K562 (cell line): ENCODE measurements at regions not wholly inside any gene's neighbourhood (a gene's known extent, or its start where the extent isn't known, plus 50 kb on each side); places are given as distances from the start of the nearest gene placed in this dataset.

Source experiments
- ATAC-seq: fragments of 200-7000 bp; cut with Tn5 transposase; 3 replicates; pipeline ENCODE4 v1.9.1; 2020; ENCODE audit warnings: moderate library complexity
- BruUV-seq: library from RNA; stranded (reverse); fragments of 400-500 nt; replicated peaks from 2 replicates; lab custom pipeline; 2021; lab: Mats Ljungman, UMichigan
- CTCF ChIA-PET: fragments of 300-600 bp; formaldehyde crosslinking; extraction: SDS; loops from one replicate; lab custom pipeline; 2021; ENCODE audit warnings: low intra/inter-chr PET ratio; lab: Yijun Ruan, JAX
- POLR2A ChIA-PET: fragments of 300-600, 350-650 bp; sonication (Branson Sonifier 250); formaldehyde crosslinking; extraction: SDS; loops from one replicate; lab custom pipeline; 2021; ENCODE audit warnings: antibody characterized with exemption, inconsistent platforms; lab: Yijun Ruan, JAX
- DNase-seq, 4 experiments: peaks; one replicate each; pipeline versions ENCODE4 v3.0.0 to v3.0.0-alpha.2; 2011 to 2018; ENCODE audit warnings: low spot score in 3 of 4, mixed read lengths in 3 of 4; ENCODE audit errors: extremely low read depth in 1 of 4
- FAIRE-seq: peaks from 2 replicates; lab custom pipeline; 2011; peaks lifted over from hg19 to GRCh38; lab: Jason Lieb, UNC
- H2AFZ ChIP-seq: 2 replicates; pipeline ENCODE4 v1.6.0; 2011; ENCODE audit warnings: low read depth, low read length, control low read depth, inconsistent platforms
- H3K27ac ChIP-seq: fragments of 200-600 bp; 3 replicates; pipeline ENCODE4 v1.8.0; 2011; ENCODE audit warnings: low read depth, mild to moderate bottlenecking, control low read depth, inconsistent platforms, low read length, moderate library complexity, mixed read lengths; ENCODE audit errors: extremely low read depth
- H3K27me3 ChIP-seq, 2 experiments: fragments of 300-600 bp in 1 of 2; 2 replicates in 1 of 2; 3 replicates in 1 of 2; pipeline versions ENCODE4 v1.6.0 to v1.8.0; 2011; ENCODE audit warnings: inconsistent platforms in 2 of 2, low read length in 2 of 2, mild to moderate bottlenecking in 1 of 2, mixed read lengths in 1 of 2, moderate library complexity in 1 of 2; ENCODE audit not compliant: control insufficient read depth in 2 of 2, insufficient read depth in 2 of 2
- H3K36me3 ChIP-seq: fragments of 300-600 bp; 3 replicates; pipeline ENCODE4 v1.8.0; 2011; ENCODE audit warnings: mild to moderate bottlenecking, low read length, inconsistent platforms; ENCODE audit not compliant: control insufficient read depth, insufficient read depth
- H3K4me1 ChIP-seq, 2 experiments: fragments of 200-600 bp in 1 of 2; replicated peaks in 1 of 2; 2 replicates in 1 of 2; 3 replicates in 1 of 2; pipeline versions ENCODE4 v1.5.1 to v1.8.0; 2011; ENCODE audit warnings: inconsistent platforms in 2 of 2, low read length in 2 of 2, mild to moderate bottlenecking in 1 of 2, mixed read lengths in 1 of 2, moderate library complexity in 1 of 2; ENCODE audit not compliant: control insufficient read depth in 2 of 2, insufficient read depth in 2 of 2
- H3K4me2 ChIP-seq: 2 replicates; pipeline ENCODE4 v1.6.1; 2011; ENCODE audit warnings: low read length, control low read depth, inconsistent platforms, mixed read lengths; ENCODE audit not compliant: insufficient read depth
- H3K4me3 ChIP-seq: fragments of 200-600 bp; sonication (generic), shearing (Covaris generic); 2 replicates; pipeline ENCODE4 v1.5.1; 2016; ENCODE audit warnings: control low read depth, inconsistent platforms
- H3K79me2 ChIP-seq: fragments of 200-600 bp; 3 replicates; pipeline ENCODE4 v1.8.0; 2011; ENCODE audit warnings: low read length, inconsistent platforms; ENCODE audit not compliant: control insufficient read depth, insufficient read depth
- H3K9ac ChIP-seq, 2 experiments: 2 replicates each; pipeline versions ENCODE4 v1.6.0 to v1.6.1; 2011; ENCODE audit warnings: low read depth in 2 of 2, low read length in 2 of 2, control low read depth in 1 of 2, inconsistent platforms in 1 of 2, mild to moderate bottlenecking in 1 of 2, mixed read lengths in 1 of 2; ENCODE audit not compliant: insufficient read depth in 1 of 2
- H3K9me1 ChIP-seq: one replicate; pipeline ENCODE4 v1.6.0; 2011; ENCODE audit warnings: inconsistent platforms, mild to moderate bottlenecking, low read length, moderate library complexity; ENCODE audit not compliant: control insufficient read depth, insufficient read depth
- H3K9me3 ChIP-seq: replicated peaks from 2 replicates; pipeline ENCODE4 v1.5.1; 2011; ENCODE audit warnings: low read depth, low read length, inconsistent platforms; ENCODE audit not compliant: control insufficient read depth, insufficient read depth
- H4K20me1 ChIP-seq: replicated peaks from 2 replicates; pipeline ENCODE4 v1.6.1; 2011; ENCODE audit warnings: low read length, inconsistent platforms, mixed read lengths; ENCODE audit not compliant: control insufficient read depth, insufficient read depth
- CC2D1A ChIP-seq: fragments of 450-650 bp; IDR thresholded peaks from 2 replicates; pipeline ENCODE4 v1.6.1; 2017; ENCODE audit warnings: mild to moderate bottlenecking
- EHMT2 ChIP-seq: fragments of 450-650 bp; IDR thresholded peaks from 2 replicates; pipeline ENCODE4 v1.6.1; 2018; ENCODE audit warnings: antibody characterized with exemption
- ERF ChIP-seq: fragments of 450-650 bp; formaldehyde crosslinking; IDR thresholded peaks from 2 replicates; pipeline ENCODE4 v1.4.0; 2020; ENCODE audit warnings: mild to moderate bottlenecking, mixed read lengths
- NRF1 ChIP-seq, 2 experiments: fragments of 450-650 bp; IDR thresholded peaks in 1 of 2; conservative IDR thresholded peaks in 1 of 2; 2 replicates each; pipeline ENCODE4 v1.6.1; 2014; ENCODE audit warnings: mild to moderate bottlenecking in 2 of 2
- PRMT5 ChIP-seq: sonication (generic); formaldehyde crosslinking; IDR thresholded peaks from 2 replicates; pipeline ENCODE4 v1.5.0; 2020; ENCODE audit warnings: missing genetic modification reagents
- RBM14 ChIP-seq: fragments of 200-400 bp; formaldehyde crosslinking; IDR thresholded peaks from 2 replicates; pipeline ENCODE4 v1.6.1; 2018; ENCODE audit warnings: low read depth, mild to moderate bottlenecking, low read length, moderate library complexity, borderline replicate concordance; ENCODE audit not compliant: insufficient read depth
- ZNF431 ChIP-seq: sonication (generic); formaldehyde crosslinking; IDR thresholded peaks from 2 replicates; pipeline ENCODE4 v1.8.0; 2022; ENCODE audit warnings: mild to moderate bottlenecking, missing genetic modification reagents
- WGBS: fragments of 100-300 bp; shearing (Covaris generic); methylation state at CpG from one replicate; pipeline ENCODE4 v1.1.6; 2016; ENCODE audit warnings: low coverage, mixed read lengths; ENCODE audit not compliant: insufficient coverage; ENCODE audit errors: missing lambda C conversion rate; 5-methylcytosine and 5-hydroxymethylcytosine counted together
- in situ Hi-C: fragments of 300-500 bp; cut with MboI; formaldehyde crosslinking; loops from 4 replicates; pipeline ENCODE4 v1.15.0; 2018; ENCODE audit warnings: inconsistent platforms, mixed read lengths
- intact Hi-C: fragments of 100-400 bp; cut with micrococcal nuclease; formaldehyde crosslinking; loops from 2 replicates; pipeline ENCODE4 v1.14.2; 2022
- TF ChIP-seq, protein P1 (sequence below): fragments of 450-650 bp; formaldehyde crosslinking; IDR thresholded peaks from 2 replicates; pipeline ENCODE4 v1.4.0; 2020; ENCODE audit warnings: mild to moderate bottlenecking, mixed read lengths
- TF ChIP-seq, protein P2 (sequence below): sonication (generic); formaldehyde crosslinking; IDR thresholded peaks from 2 replicates; pipeline ENCODE4 v1.8.0; 2022; ENCODE audit warnings: mild to moderate bottlenecking, missing genetic modification reagents
- TF ChIP-seq, protein P3 (sequence below): conservative IDR thresholded peaks from 2 replicates; pipeline ENCODE4 v1.6.1; 2011; ENCODE audit warnings: low read depth, mild to moderate bottlenecking, low read length; ENCODE audit not compliant: control insufficient read depth

DNA sequence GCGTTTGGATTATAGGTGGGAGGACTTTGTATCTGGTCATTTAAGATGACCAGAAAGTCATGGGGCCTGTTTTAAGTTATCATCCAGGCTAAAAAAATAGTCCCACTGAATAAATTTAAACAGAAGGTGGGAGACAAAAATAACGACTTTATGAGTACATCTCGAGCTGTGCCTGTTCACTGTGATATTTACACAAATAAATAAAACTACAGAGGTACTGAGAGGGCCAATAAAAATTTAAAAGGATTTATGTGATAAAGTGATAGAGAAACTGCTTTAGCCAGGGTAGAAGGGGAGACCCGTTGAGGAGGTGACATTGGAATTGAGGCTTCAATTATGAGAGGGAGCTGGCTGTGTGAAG is 53.4 kb upstream of the PMEPA1 start (continued):
- no peak for TF ChIP-seq CC2D1A
- TF ChIP-seq, all 486 proteins: peak for 0

DNA sequence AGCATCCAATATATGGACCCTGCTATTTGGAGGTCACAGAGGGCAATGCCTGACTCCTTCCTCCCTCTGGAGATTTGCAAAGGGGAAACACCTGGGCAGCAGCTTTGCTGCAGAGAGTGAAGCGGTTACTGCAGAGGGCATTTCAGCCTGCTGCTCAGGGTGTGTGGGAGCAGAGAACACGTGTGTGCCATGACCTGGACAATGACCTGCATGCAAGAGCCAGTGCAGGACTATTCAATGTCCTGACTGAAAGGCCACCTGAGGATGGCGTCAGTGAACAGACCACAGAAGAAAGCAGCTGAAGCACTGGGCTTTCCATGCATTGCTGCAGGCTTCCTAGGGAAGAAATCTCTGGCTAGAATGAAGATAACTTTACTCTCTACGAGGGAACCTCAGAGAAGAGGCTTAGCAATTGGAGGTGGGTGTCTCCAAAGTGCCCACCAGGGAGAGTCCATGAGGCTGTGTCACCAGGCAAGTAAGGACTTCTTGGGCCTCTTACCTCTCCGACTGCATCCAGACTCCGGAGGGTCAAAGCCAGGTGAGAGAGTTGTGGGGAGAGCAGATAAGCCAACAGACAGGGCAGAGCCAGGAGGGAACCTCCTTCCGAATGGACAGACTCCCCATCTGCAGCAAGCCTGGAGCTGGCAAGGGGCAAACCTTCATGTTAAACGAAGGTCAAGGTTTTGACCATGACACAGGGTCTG is 52.9 kb upstream of the PMEPA1 start:
- Histone ChIP-seq H3K9ac (no peak overlapping the region), H4K20me1 (no peaks in the 10 kb centered on the region), H3K27me3 (no peaks in the 10 kb centered on the region), H3K9me3 (no peaks in the 10 kb centered on the region), H3K4me3 (no peak overlapping the region), H3K36me3 (no peaks in the 10 kb centered on the region), H3K79me2 (no peaks in the 10 kb centered on the region), H3K4me1 (no peaks in the 10 kb centered on the region), H3K9me1 (no peaks in the 10 kb centered on the region), H2AFZ (no peak overlapping the region), H3K27ac (no peak overlapping the region), H3K4me2 (no peak overlapping the region)
- no TSS peak for BruUV-seq
- TF ChIP-seq ERF (CRISPR knock-in tag) (no peak), EHMT2 (no peak), NRF1 (conservative IDR thresholded peaks at IDR 0.05 in 1 of 2, IDR thresholded peaks at IDR 0.05 in 1 of 2) (no peak), RBM14 (no peak), PRMT5 (CRISPR knock-in tag) (no peak), ZNF431 (CRISPR knock-in tag) (no peak)
- TF ChIP-seq, protein P1, sequence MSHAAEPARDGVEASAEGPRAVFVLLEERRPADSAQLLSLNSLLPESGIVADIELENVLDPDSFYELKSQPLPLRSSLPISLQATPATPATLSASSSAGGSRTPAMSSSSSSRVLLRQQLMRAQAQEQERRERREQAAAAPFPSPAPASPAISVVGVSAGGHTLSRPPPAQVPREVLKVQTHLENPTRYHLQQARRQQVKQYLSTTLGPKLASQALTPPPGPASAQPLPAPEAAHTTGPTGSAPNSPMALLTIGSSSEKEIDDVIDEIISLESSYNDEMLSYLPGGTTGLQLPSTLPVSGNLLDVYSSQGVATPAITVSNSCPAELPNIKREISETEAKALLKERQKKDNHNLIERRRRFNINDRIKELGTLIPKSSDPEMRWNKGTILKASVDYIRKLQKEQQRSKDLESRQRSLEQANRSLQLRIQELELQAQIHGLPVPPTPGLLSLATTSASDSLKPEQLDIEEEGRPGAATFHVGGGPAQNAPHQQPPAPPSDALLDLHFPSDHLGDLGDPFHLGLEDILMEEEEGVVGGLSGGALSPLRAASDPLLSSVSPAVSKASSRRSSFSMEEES: no peak
- TF ChIP-seq, protein P2, sequence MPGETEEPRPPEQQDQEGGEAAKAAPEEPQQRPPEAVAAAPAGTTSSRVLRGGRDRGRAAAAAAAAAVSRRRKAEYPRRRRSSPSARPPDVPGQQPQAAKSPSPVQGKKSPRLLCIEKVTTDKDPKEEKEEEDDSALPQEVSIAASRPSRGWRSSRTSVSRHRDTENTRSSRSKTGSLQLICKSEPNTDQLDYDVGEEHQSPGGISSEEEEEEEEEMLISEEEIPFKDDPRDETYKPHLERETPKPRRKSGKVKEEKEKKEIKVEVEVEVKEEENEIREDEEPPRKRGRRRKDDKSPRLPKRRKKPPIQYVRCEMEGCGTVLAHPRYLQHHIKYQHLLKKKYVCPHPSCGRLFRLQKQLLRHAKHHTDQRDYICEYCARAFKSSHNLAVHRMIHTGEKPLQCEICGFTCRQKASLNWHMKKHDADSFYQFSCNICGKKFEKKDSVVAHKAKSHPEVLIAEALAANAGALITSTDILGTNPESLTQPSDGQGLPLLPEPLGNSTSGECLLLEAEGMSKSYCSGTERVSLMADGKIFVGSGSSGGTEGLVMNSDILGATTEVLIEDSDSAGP (CRISPR knock-in tag): no peak
- TF ChIP-seq, protein P3, sequence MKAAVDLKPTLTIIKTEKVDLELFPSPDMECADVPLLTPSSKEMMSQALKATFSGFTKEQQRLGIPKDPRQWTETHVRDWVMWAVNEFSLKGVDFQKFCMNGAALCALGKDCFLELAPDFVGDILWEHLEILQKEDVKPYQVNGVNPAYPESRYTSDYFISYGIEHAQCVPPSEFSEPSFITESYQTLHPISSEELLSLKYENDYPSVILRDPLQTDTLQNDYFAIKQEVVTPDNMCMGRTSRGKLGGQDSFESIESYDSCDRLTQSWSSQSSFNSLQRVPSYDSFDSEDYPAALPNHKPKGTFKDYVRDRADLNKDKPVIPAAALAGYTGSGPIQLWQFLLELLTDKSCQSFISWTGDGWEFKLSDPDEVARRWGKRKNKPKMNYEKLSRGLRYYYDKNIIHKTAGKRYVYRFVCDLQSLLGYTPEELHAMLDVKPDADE: no peak
- ChIA-PET POLR2A (interaction anchor here (0.6 to 0.8 kb wide), 2 partner anchors 42 to 145 kb away, joined by 3 to 6 read pairs; no protein-coding TSS in a partner anchor), CTCF (no interaction called here)
- FAIRE-seq (no peak), ATAC-seq (no peak), DNase-seq (no peak)
- WGBS: 2% methylated on average over 8 of the region's 8 CpGs
- intact Hi-C loops (no loop called here), in situ Hi-C loops (no loop called here)
